ENCODE measurements at regions not wholly inside any gene's neighbourhood (a gene's known extent, or its start where the extent isn't known, plus 50 kb on each side); places are given as distances from the start of the nearest gene placed in this dataset.
"Not testable (repeated sequence)": the region's sequence is repeated elsewhere in the genome, so short reads cannot be mapped to it uniquely, and the experiment has no call there.

- Histone ChIP-seq H3K4me1 (ENCODE audit: insufficient read depth, low read length) (no peaks in the 10 kb centered on the region), H3K9ac (ENCODE audit: low read length) (no peak overlapping the region), H3K36me3 (ENCODE audit: insufficient read depth, low read length) (no peaks in the 10 kb centered on the region), H3K9me3 (ENCODE audit: low read length) (no peaks in the 10 kb centered on the region), H3K27me3 (ENCODE audit: control insufficient read depth in 1 of 2, insufficient read depth in 2 of 2, low read length in 2 of 2) (no peaks in the 10 kb centered on the region), H3K27ac (ENCODE audit: low read depth, low read length) (no peak overlapping the region), H3K4me3 (ENCODE audit: low read depth in 1 of 2, low read length in 2 of 2) (no peak overlapping the region)
Observed at GRCh38 chr6:51161752-51162151, 343.1 kb downstream of the TFAP2B start.

- H3K4me3 ChIP-seq (ENCODE audit: low read depth in 1 of 2, low read length in 2 of 2), result no peak overlapping the region
Observed at GRCh38 chr6:51163843-51164529, 345.3 kb downstream of the TFAP2B start.

GRCh38 chr6:51166914-51167313 lies 348.2 kb downstream of the TFAP2B start:
- Histone ChIP-seq H3K9me3 (ENCODE audit: low read length) (no peaks in the 10 kb centered on the region), H3K27me3 (ENCODE audit: control insufficient read depth in 1 of 2, insufficient read depth in 2 of 2, low read length in 2 of 2) (no peaks in the 10 kb centered on the region), H3K36me3 (ENCODE audit: insufficient read depth, low read length) (no peaks in the 10 kb centered on the region), H3K9ac (ENCODE audit: low read length) (no peak overlapping the region), H3K27ac (ENCODE audit: low read depth, low read length) (no peak overlapping the region), H3K4me3 (ENCODE audit: low read depth in 1 of 2, low read length in 2 of 2) (no peak overlapping the region), H3K4me1 (ENCODE audit: insufficient read depth, low read length) (no peaks in the 10 kb centered on the region)

More at GRCh38 chr6:51163843-51164529, 345.3 kb downstream of the TFAP2B start:
- H3K27me3 ChIP-seq (ENCODE audit: control insufficient read depth in 1 of 2, insufficient read depth in 2 of 2, low read length in 2 of 2), result no peaks in the 10 kb centered on the region
- H3K9me3 ChIP-seq (ENCODE audit: low read length), result no peaks in the 10 kb centered on the region
- H3K27ac ChIP-seq (ENCODE audit: low read depth, low read length), result no peak overlapping the region
- H3K36me3 ChIP-seq (ENCODE audit: insufficient read depth, low read length), result no peaks in the 10 kb centered on the region
- no peaks in the 10 kb centered on the region for H3K4me1 ChIP-seq (ENCODE audit: insufficient read depth, low read length)
- no peak overlapping the region for H3K9ac ChIP-seq (ENCODE audit: low read length)

GRCh38 chr6:51167468-51167867 lies 348.8 kb downstream of the TFAP2B start:
- Histone ChIP-seq H3K4me1 (ENCODE audit: insufficient read depth, low read length) (no peaks in the 10 kb centered on the region), H3K36me3 (ENCODE audit: insufficient read depth, low read length) (no peaks in the 10 kb centered on the region), H3K9me3 (ENCODE audit: low read length) (no peaks in the 10 kb centered on the region), H3K9ac (ENCODE audit: low read length) (no peak overlapping the region), H3K27me3 (ENCODE audit: control insufficient read depth in 1 of 2, insufficient read depth in 2 of 2, low read length in 2 of 2) (no peaks in the 10 kb centered on the region), H3K27ac (ENCODE audit: low read depth, low read length) (no peak overlapping the region), H3K4me3 (ENCODE audit: low read depth in 1 of 2, low read length in 2 of 2) (no peak overlapping the region)

- Histone ChIP-seq H3K4me3 (ENCODE audit: low read depth in 1 of 2, low read length in 2 of 2) (no peak overlapping the region), H3K9ac (ENCODE audit: low read length) (no peak overlapping the region), H3K27me3 (ENCODE audit: control insufficient read depth in 1 of 2, insufficient read depth in 2 of 2, low read length in 2 of 2) (no peaks in the 10 kb centered on the region), H3K27ac (ENCODE audit: low read depth, low read length) (no peak overlapping the region), H3K36me3 (ENCODE audit: insufficient read depth, low read length) (no peaks in the 10 kb centered on the region), H3K4me1 (ENCODE audit: insufficient read depth, low read length) (no peaks in the 10 kb centered on the region), H3K9me3 (ENCODE audit: low read length) (no peaks in the 10 kb centered on the region)
Observed at GRCh38 chr6:51182827-51183226, 364.2 kb downstream of the TFAP2B start.

- Histone ChIP-seq H3K27ac (ENCODE audit: low read depth, low read length) (no peak overlapping the region), H3K27me3 (ENCODE audit: control insufficient read depth in 1 of 2, insufficient read depth in 2 of 2, low read length in 2 of 2) (no peaks in the 10 kb centered on the region), H3K4me3 (ENCODE audit: low read depth in 1 of 2, low read length in 2 of 2) (no peak overlapping the region), H3K4me1 (ENCODE audit: insufficient read depth, low read length) (no peaks in the 10 kb centered on the region), H3K36me3 (ENCODE audit: insufficient read depth, low read length) (no peaks in the 10 kb centered on the region), H3K9me3 (ENCODE audit: low read length) (no peaks in the 10 kb centered on the region), H3K9ac (ENCODE audit: low read length) (no peak overlapping the region)
Observed at GRCh38 chr6:51184046-51184445, 365.4 kb downstream of the TFAP2B start.

GRCh38 chr6:51193163-51193562 lies 374.5 kb downstream of the TFAP2B start:
- not testable (repeated sequence) for H3K27me3 ChIP-seq (ENCODE audit: control insufficient read depth in 1 of 2, insufficient read depth in 2 of 2, low read length in 2 of 2); H3K9ac ChIP-seq (ENCODE audit: low read length); H3K36me3 ChIP-seq (ENCODE audit: insufficient read depth, low read length); H3K4me1 ChIP-seq (ENCODE audit: insufficient read depth, low read length); H3K4me3 ChIP-seq (ENCODE audit: low read depth in 1 of 2, low read length in 2 of 2); H3K9me3 ChIP-seq (ENCODE audit: low read length); H3K27ac ChIP-seq (ENCODE audit: low read depth, low read length)

GRCh38 chr6:51199105-51199552 lies 380.5 kb downstream of the TFAP2B start:
- Histone ChIP-seq H3K27me3 (ENCODE audit: control insufficient read depth in 1 of 2, insufficient read depth in 2 of 2, low read length in 2 of 2) (no peaks in the 10 kb centered on the region), H3K9me3 (ENCODE audit: low read length) (no peaks in the 10 kb centered on the region), H3K4me3 (ENCODE audit: low read depth in 1 of 2, low read length in 2 of 2) (no peak overlapping the region), H3K36me3 (ENCODE audit: insufficient read depth, low read length) (no peaks in the 10 kb centered on the region), H3K9ac (ENCODE audit: low read length) (no peak overlapping the region), H3K27ac (ENCODE audit: low read depth, low read length) (no peak overlapping the region), H3K4me1 (ENCODE audit: insufficient read depth, low read length) (no peaks in the 10 kb centered on the region)

GRCh38 chr6:51199733-51200260 lies 381.1 kb downstream of the TFAP2B start:
- H3K9me3 ChIP-seq (ENCODE audit: low read length), result no peaks in the 10 kb centered on the region
- H3K27ac ChIP-seq (ENCODE audit: low read depth, low read length), result no peak overlapping the region
- no peak overlapping the region for H3K9ac ChIP-seq (ENCODE audit: low read length)
- H3K4me3 ChIP-seq (ENCODE audit: low read depth in 1 of 2, low read length in 2 of 2), result no peak overlapping the region
- no peaks in the 10 kb centered on the region for H3K4me1 ChIP-seq (ENCODE audit: insufficient read depth, low read length)
- no peaks in the 10 kb centered on the region for H3K36me3 ChIP-seq (ENCODE audit: insufficient read depth, low read length)
- H3K27me3 ChIP-seq (ENCODE audit: control insufficient read depth in 1 of 2, insufficient read depth in 2 of 2, low read length in 2 of 2), result no peaks in the 10 kb centered on the region

GRCh38 chr6:51200676-51201075 lies 382.0 kb downstream of the TFAP2B start:
- H3K27ac ChIP-seq (ENCODE audit: low read depth, low read length), result no peak overlapping the region
- H3K4me3 ChIP-seq (ENCODE audit: low read depth in 1 of 2, low read length in 2 of 2), result no peak overlapping the region

GRCh38 chr6:51202653-51203052 lies 384.0 kb downstream of the TFAP2B start:
- not testable (repeated sequence) for H3K27me3 ChIP-seq (ENCODE audit: control insufficient read depth in 1 of 2, insufficient read depth in 2 of 2, low read length in 2 of 2); H3K27ac ChIP-seq (ENCODE audit: low read depth, low read length); H3K36me3 ChIP-seq (ENCODE audit: insufficient read depth, low read length); H3K4me3 ChIP-seq (ENCODE audit: low read depth in 1 of 2, low read length in 2 of 2); H3K9ac ChIP-seq (ENCODE audit: low read length); H3K9me3 ChIP-seq (ENCODE audit: low read length); H3K4me1 ChIP-seq (ENCODE audit: insufficient read depth, low read length)

More at GRCh38 chr6:51200676-51201075, 382.0 kb downstream of the TFAP2B start:
- Histone ChIP-seq H3K4me1 (ENCODE audit: insufficient read depth, low read length) (no peaks in the 10 kb centered on the region), H3K9me3 (ENCODE audit: low read length) (no peaks in the 10 kb centered on the region), H3K9ac (ENCODE audit: low read length) (no peak overlapping the region), H3K36me3 (ENCODE audit: insufficient read depth, low read length) (no peaks in the 10 kb centered on the region), H3K27me3 (ENCODE audit: control insufficient read depth in 1 of 2, insufficient read depth in 2 of 2, low read length in 2 of 2) (no peaks in the 10 kb centered on the region)

GRCh38 chr6:51203504-51203903 lies 384.8 kb downstream of the TFAP2B start:
- H3K27ac ChIP-seq (ENCODE audit: low read depth, low read length), result no peak overlapping the region
- H3K9me3 ChIP-seq (ENCODE audit: low read length), result no peaks in the 10 kb centered on the region
- no peaks in the 10 kb centered on the region for H3K4me1 ChIP-seq (ENCODE audit: insufficient read depth, low read length)
- no peak overlapping the region for H3K9ac ChIP-seq (ENCODE audit: low read length)
- no peaks in the 10 kb centered on the region for H3K27me3 ChIP-seq (ENCODE audit: control insufficient read depth in 1 of 2, insufficient read depth in 2 of 2, low read length in 2 of 2)
- H3K4me3 ChIP-seq (ENCODE audit: low read depth in 1 of 2, low read length in 2 of 2), result no peak overlapping the region
- no peaks in the 10 kb centered on the region for H3K36me3 ChIP-seq (ENCODE audit: insufficient read depth, low read length)

Data from muscle layer of colon (tissue), 2 donors.